OCI-LY7 (cell line): ENCODE measurements at regions not wholly inside any gene's neighbourhood (a gene's known extent, or its start where the extent isn't known, plus 50 kb on each side); places are given as distances from the start of the nearest gene placed in this dataset.

Experiments
- BruUV-seq: library from RNA; stranded (reverse); fragments of 400-500 nt; replicated peaks from 2 replicates; lab custom pipeline; 2021; lab: Mats Ljungman, UMichigan
- CTCF ChIA-PET: fragments of 300-600 bp; sonication (Branson Sonifier 250); formaldehyde crosslinking; loops from one replicate; lab custom pipeline; 2022; ENCODE audit warnings: antibody characterized with exemption; ENCODE audit not compliant: unreplicated experiment; lab: Charles Lee
- POLR2A ChIA-PET: fragments of 300-600 bp; sonication (Branson Sonifier 250); formaldehyde crosslinking; loops from one replicate; lab custom pipeline; 2022; ENCODE audit warnings: antibody characterized with exemption; lab: Charles Lee
- DNase-seq: peaks from one replicate; pipeline ENCODE4 v3.0.0-alpha.2; 2015; ENCODE audit warnings: low spot score
- H2AFZ ChIP-seq: fragments of 200-600 bp; sonication (generic), shearing (Covaris generic); 2 replicates; pipeline ENCODE4 v1.6.1; 2014; ENCODE audit warnings: mild to moderate bottlenecking, antibody characterized with exemption, low read length, moderate library complexity
- H3K27ac ChIP-seq: fragments of 200-600 bp; sonication (generic); 2 replicates; pipeline ENCODE4 v1.5.1; 2014; ENCODE audit warnings: mixed run types, low read depth, mild to moderate bottlenecking, moderate library complexity, low read length, inconsistent platforms; ENCODE audit not compliant: poor library complexity, severe bottlenecking
- H3K36me3 ChIP-seq: fragments of 200-600 bp; sonication (generic); 2 replicates; pipeline ENCODE4 v1.6.1; 2014; ENCODE audit warnings: mild to moderate bottlenecking, antibody characterized with exemption, low read length, moderate library complexity, mixed read lengths; ENCODE audit not compliant: insufficient read depth
- H3K4me1 ChIP-seq: fragments of 200-600 bp; sonication (generic); 2 replicates; pipeline ENCODE4 v1.5.1; 2014; ENCODE audit warnings: mild to moderate bottlenecking, low read length; ENCODE audit not compliant: insufficient read depth, poor library complexity, severe bottlenecking
- H3K4me2 ChIP-seq: fragments of 200-600 bp; sonication (generic); 2 replicates; pipeline ENCODE4 v1.6.1; 2014; ENCODE audit warnings: mild to moderate bottlenecking, low read length
- H3K4me3 ChIP-seq: fragments of 200-600 bp; sonication (generic); 2 replicates; pipeline ENCODE4 v1.5.1; 2014; ENCODE audit warnings: mild to moderate bottlenecking, low read depth, low read length; ENCODE audit not compliant: poor library complexity, severe bottlenecking
- H3K79me2 ChIP-seq: fragments of 200-600 bp; sonication (generic); 2 replicates; pipeline ENCODE4 v1.6.1; 2016; ENCODE audit warnings: low read depth, mild to moderate bottlenecking, low read length, moderate library complexity, mixed read lengths; ENCODE audit not compliant: insufficient read depth
- H3K9me2 ChIP-seq: fragments of 200-600 bp; sonication (generic); 2 replicates; pipeline ENCODE4 v1.6.1; 2016; ENCODE audit warnings: mild to moderate bottlenecking, low read length, mixed read lengths; ENCODE audit not compliant: insufficient read depth
- H3K9me3 ChIP-seq: fragments of 200-600 bp; sonication (generic); 2 replicates; pipeline ENCODE4 v1.6.1; 2014; ENCODE audit warnings: mild to moderate bottlenecking, mixed run types, low read length, mixed read lengths
- H4K20me1 ChIP-seq: fragments of 200-600 bp; sonication (generic); 2 replicates; pipeline ENCODE4 v1.6.1; 2014; ENCODE audit warnings: mild to moderate bottlenecking, antibody characterized with exemption, low read length, moderate library complexity, mixed read lengths; ENCODE audit not compliant: insufficient read depth
- CTCF ChIP-seq: fragments of 200-600 bp; sonication (generic); conservative IDR thresholded peaks from 2 replicates; pipeline ENCODE4 v1.5.1; 2014; ENCODE audit warnings: mild to moderate bottlenecking, antibody characterized with exemption, low read length, moderate library complexity, mixed read lengths
- EZH2phosphoT487 ChIP-seq: fragments of 200-600 bp; sonication (generic); IDR thresholded peaks from 2 replicates; pipeline ENCODE4 v1.6.1; 2018; ENCODE audit warnings: low read depth, borderline replicate concordance, mild to moderate bottlenecking, mixed run types, antibody characterized with exemption, low read length, moderate library complexity, mixed read lengths
- intact Hi-C: fragments of 100-400 bp; cut with micrococcal nuclease; formaldehyde crosslinking; loops from one replicate; pipeline ENCODE4 v1.10.0; 2022; ENCODE audit not compliant: unreplicated experiment

- Histone ChIP-seq H3K36me3 (no peaks in the 10 kb centered on the region), H3K4me1 (no peaks in the 10 kb centered on the region), H3K4me3 (no peak overlapping the region), H3K9me3 (no peaks in the 10 kb centered on the region), H3K79me2 (no peaks in the 10 kb centered on the region), H3K27ac (no peak overlapping the region), H2AFZ (no peak overlapping the region), H3K4me2 (no peak overlapping the region), H3K9me2 (no peaks in the 10 kb centered on the region), H4K20me1 (no peaks in the 10 kb centered on the region)
- no peak for TF ChIP-seq EZH2phosphoT487
- no peak for TF ChIP-seq CTCF
- no TSS peak for BruUV-seq
- intact Hi-C loops, result no loop called here
- CTCF ChIA-PET, result no interaction called here
- DNase-seq, result no peak
- POLR2A ChIA-PET, result no interaction called here
Observed at GRCh38 chr16:55930036-55930435, 54.9 kb upstream of the CES5A start.

GRCh38 chr16:55929181-55929580 is 54.0 kb upstream of the CES5A start:
- no peak for DNase-seq
- no peaks in the 10 kb centered on the region for H3K79me2 ChIP-seq
- no peaks in the 10 kb centered on the region for H3K9me2 ChIP-seq
- no peak overlapping the region for H2AFZ ChIP-seq
- intact Hi-C loops, result no loop called here
- POLR2A ChIA-PET, result no interaction called here
- TF ChIP-seq CTCF (no peak), EZH2phosphoT487 (no peak)
- BruUV-seq, result no TSS peak
- no peak overlapping the region for H3K27ac ChIP-seq
- H3K4me3 ChIP-seq, result no peak overlapping the region
- CTCF ChIA-PET, result no interaction called here
- no peak overlapping the region for H3K4me2 ChIP-seq
- H3K36me3 ChIP-seq, result no peaks in the 10 kb centered on the region
- H3K9me3 ChIP-seq, result no peaks in the 10 kb centered on the region
- no peaks in the 10 kb centered on the region for H3K4me1 ChIP-seq
- H4K20me1 ChIP-seq, result no peaks in the 10 kb centered on the region

- ChIA-PET CTCF (no interaction called here), POLR2A (no interaction called here)
- DNase-seq, result no peak
- Histone ChIP-seq H3K27ac (no peak overlapping the region), H3K79me2 (no peaks in the 10 kb centered on the region), H3K4me2 (no peak overlapping the region), H3K4me1 (no peaks in the 10 kb centered on the region), H3K9me3 (no peaks in the 10 kb centered on the region), H4K20me1 (no peaks in the 10 kb centered on the region), H3K9me2 (no peaks in the 10 kb centered on the region), H2AFZ (no peak overlapping the region), H3K36me3 (no peaks in the 10 kb centered on the region), H3K4me3 (no peak overlapping the region)
- BruUV-seq, result no TSS peak
- intact Hi-C loops, result no loop called here
- TF ChIP-seq CTCF (no peak), EZH2phosphoT487 (no peak)
Observed at GRCh38 chr16:55925242-55925641, 50.1 kb upstream of the CES5A start.
